Stimulated activated CD8-positive, alpha-beta memory T cell treated with anti-CD3 and anti-CD28 coated beads, Interleukin-15, amount 100 ng/mL, for 1 hour (primary cell): ENCODE measurements at regions not wholly inside any gene's neighbourhood (a gene's known extent, or its start where the extent isn't known, plus 50 kb on each side); places are given as distances from the start of the nearest gene placed in this dataset.

ENCODE experiments used
- DNase-seq: peaks from one replicate; pipeline ENCODE4 v3.0.0-alpha.2; 2020; ENCODE audit warnings: low read depth

- DNase-seq: no peak
These were observed 131.2 kb downstream of the SNAPC1 start for GRCh38 chr14:61893371-61893940.

- DNase-seq: peak; percentile 20
These were observed 132.3 kb downstream of the SNAPC1 start for GRCh38 chr14:61894452-61895077.

- DNase-seq: no peak
These were observed 135.1 kb downstream of the SNAPC1 start for GRCh38 chr14:61897300-61897699.

- no peak for DNase-seq
These were observed 136.3 kb downstream of the SNAPC1 start for GRCh38 chr14:61898568-61898967.

GRCh38 chr14:61899497-61899896 lies 137.3 kb downstream of the SNAPC1 start:
- no peak for DNase-seq

GRCh38 chr14:61904946-61905345 lies 142.7 kb downstream of the SNAPC1 start:
- DNase-seq: no peak

GRCh38 chr14:61911574-61911973 lies 149.4 kb downstream of the SNAPC1 start:
- no peak for DNase-seq

GRCh38 chr14:61918998-61919397 lies 156.8 kb downstream of the SNAPC1 start:
- DNase-seq: no peak

GRCh38 chr14:61923348-61923747 lies 161.1 kb downstream of the SNAPC1 start:
- no peak for DNase-seq

- no peak for DNase-seq
These were observed 162.8 kb downstream of the SNAPC1 start for GRCh38 chr14:61925043-61925442.

- DNase-seq: no peak
These were observed 163.7 kb downstream of the SNAPC1 start for GRCh38 chr14:61925732-61926435.

GRCh38 chr14:61927060-61927459 lies 164.8 kb downstream of the SNAPC1 start:
- no peak for DNase-seq

- no peak for DNase-seq
These were observed 165.3 kb downstream of the SNAPC1 start for GRCh38 chr14:61927520-61927919.

GRCh38 chr14:61928300-61928699 lies 166.1 kb downstream of the SNAPC1 start:
- DNase-seq: no peak

- no peak for DNase-seq
These were observed 166.5 kb downstream of the SNAPC1 start for GRCh38 chr14:61928701-61929100.

GRCh38 chr14:61929651-61930050 lies 167.4 kb downstream of the SNAPC1 start:
- DNase-seq: no peak

- DNase-seq: no peak
These were observed 168.1 kb downstream of the SNAPC1 start for GRCh38 chr14:61930101-61930857.

GRCh38 chr14:61932974-61933373 lies 170.8 kb downstream of the SNAPC1 start:
- DNase-seq: no peak

GRCh38 chr14:61934385-61934784 lies 172.2 kb downstream of the SNAPC1 start:
- DNase-seq: no peak

GRCh38 chr14:61939776-61940175 lies 177.6 kb downstream of the SNAPC1 start:
- no peak for DNase-seq

- no peak for DNase-seq
These were observed 178.6 kb downstream of the SNAPC1 start for GRCh38 chr14:61940666-61941420.
